Loucy (cell line): ENCODE measurements at regions not wholly inside any gene's neighbourhood (a gene's known extent, or its start where the extent isn't known, plus 50 kb on each side); places are given as distances from the start of the nearest gene placed in this dataset.

ENCODE experiments used
- EZH2phosphoT487 ChIP-seq: fragments of 200-600 bp; IDR thresholded peaks from 2 replicates; pipeline ENCODE4 v1.6.1; 2018; ENCODE audit warnings: antibody characterized with exemption, mild to moderate bottlenecking, moderate library complexity, borderline replicate concordance
- TF ChIP-seq, protein P1 (sequence below): fragments of 200-600 bp; sonication (generic); conservative IDR thresholded peaks from 2 replicates; pipeline ENCODE4 v1.5.1; 2014; ENCODE audit warnings: mild to moderate bottlenecking, antibody characterized with exemption, low read length

DNA sequence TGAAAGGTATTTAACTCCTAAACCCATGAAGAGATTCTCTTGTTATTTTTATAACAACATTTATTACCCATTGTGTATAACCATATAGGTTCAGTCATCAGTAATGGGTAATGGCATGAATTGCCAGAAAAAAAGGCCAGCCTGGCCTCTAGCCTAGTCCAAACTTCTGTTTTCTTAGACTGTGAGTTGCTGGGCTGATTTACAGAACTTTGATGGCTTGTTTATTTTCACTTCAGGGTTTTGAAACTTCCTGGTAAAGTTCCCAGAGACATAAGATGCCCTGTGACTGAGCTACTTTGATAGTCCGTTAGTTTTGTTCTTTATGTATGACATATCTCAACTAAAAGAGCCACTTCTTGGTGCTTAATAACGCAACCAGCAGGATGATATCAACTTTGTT, 164.8 kb downstream of the METTL4 start:
- TF ChIP-seq, protein P1, sequence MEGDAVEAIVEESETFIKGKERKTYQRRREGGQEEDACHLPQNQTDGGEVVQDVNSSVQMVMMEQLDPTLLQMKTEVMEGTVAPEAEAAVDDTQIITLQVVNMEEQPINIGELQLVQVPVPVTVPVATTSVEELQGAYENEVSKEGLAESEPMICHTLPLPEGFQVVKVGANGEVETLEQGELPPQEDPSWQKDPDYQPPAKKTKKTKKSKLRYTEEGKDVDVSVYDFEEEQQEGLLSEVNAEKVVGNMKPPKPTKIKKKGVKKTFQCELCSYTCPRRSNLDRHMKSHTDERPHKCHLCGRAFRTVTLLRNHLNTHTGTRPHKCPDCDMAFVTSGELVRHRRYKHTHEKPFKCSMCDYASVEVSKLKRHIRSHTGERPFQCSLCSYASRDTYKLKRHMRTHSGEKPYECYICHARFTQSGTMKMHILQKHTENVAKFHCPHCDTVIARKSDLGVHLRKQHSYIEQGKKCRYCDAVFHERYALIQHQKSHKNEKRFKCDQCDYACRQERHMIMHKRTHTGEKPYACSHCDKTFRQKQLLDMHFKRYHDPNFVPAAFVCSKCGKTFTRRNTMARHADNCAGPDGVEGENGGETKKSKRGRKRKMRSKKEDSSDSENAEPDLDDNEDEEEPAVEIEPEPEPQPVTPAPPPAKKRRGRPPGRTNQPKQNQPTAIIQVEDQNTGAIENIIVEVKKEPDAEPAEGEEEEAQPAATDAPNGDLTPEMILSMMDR = no peak
- TF ChIP-seq EZH2phosphoT487 = no peak
